Mucosa of descending colon (tissue), 3 donors: ENCODE measurements at regions not wholly inside any gene's neighbourhood (a gene's known extent, or its start where the extent isn't known, plus 50 kb on each side); places are given as distances from the start of the nearest gene placed in this dataset.

Experiments
- ATAC-seq: fragments of 200-7000 bp; cut with Tn5 transposase; one replicate; pipeline ENCODE4 v1.9.1; 2020; ENCODE audit warnings: mild to moderate bottlenecking, moderate library complexity
- DNase-seq, 3 donors: peaks; one replicate each; pipeline ENCODE4 v3.0.0-alpha.2; 2020
- H3K36me3 ChIP-seq: fragments of 200-600 bp; one replicate; pipeline ENCODE4 v1.8.0; 2021; ENCODE audit warnings: low read depth, mild to moderate bottlenecking
- H3K4me1 ChIP-seq: fragments of 200-600 bp; one replicate; pipeline ENCODE4 v1.8.0; 2021; ENCODE audit warnings: low read depth, mild to moderate bottlenecking
- H3K4me3 ChIP-seq: fragments of 200-600 bp; one replicate; pipeline ENCODE4 v1.8.0; 2021; ENCODE audit warnings: mild to moderate bottlenecking
- H3K9me3 ChIP-seq: fragments of 200-600 bp; one replicate; pipeline ENCODE4 v1.8.0; 2021; ENCODE audit warnings: mild to moderate bottlenecking
- CTCF ChIP-seq: fragments of 200-600 bp; IDR thresholded peaks from one replicate; pipeline ENCODE4 v1.8.0; 2022; ENCODE audit warnings: antibody characterized with exemption, mild to moderate bottlenecking
- intact Hi-C, 2 donors: fragments of 100-400 bp; cut with DNase I in 1 of 2; cut with micrococcal nuclease in 1 of 2; formaldehyde crosslinking; loops; one replicate each; pipeline versions ENCODE4 v1.11.0 to v1.11.1; 2022; cut with DNase I, micrococcal nuclease
- donor health status: DM: no; HTN: no; CAD: no; lungs with moderate emphysema.
- donor health status: DM: no; HTN: no; CAD: no.
- donor health status: DM: no; HTN: yes; CAD: no.

- TF ChIP-seq CTCF = no peak
- H3K4me1 ChIP-seq = no peaks in the 10 kb centered on the region
- no peaks in the 10 kb centered on the region for H3K36me3 ChIP-seq
- no peak for ATAC-seq
- intact Hi-C loops = no loop called here
- no peaks in the 10 kb centered on the region for H3K9me3 ChIP-seq
- DNase-seq = no peak
- H3K4me3 ChIP-seq = no peak overlapping the region
Observed at GRCh38 chr6:1244278-1244677, 67.6 kb upstream of the FOXQ1 start.

- intact Hi-C loops = no loop called here
- TF ChIP-seq CTCF = no peak
- no peak for DNase-seq
- H3K36me3 ChIP-seq = no peaks in the 10 kb centered on the region
- H3K9me3 ChIP-seq = no peaks in the 10 kb centered on the region
- no peak overlapping the region for H3K4me3 ChIP-seq
- ATAC-seq = peak; percentile 24
- no peaks in the 10 kb centered on the region for H3K4me1 ChIP-seq
Observed at GRCh38 chr6:1242446-1242845, 69.5 kb upstream of the FOXQ1 start.

- no peak for TF ChIP-seq CTCF
- intact Hi-C loops = no loop called here
- ATAC-seq (no peak), DNase-seq (no peak)
- Histone ChIP-seq H3K9me3 (no peaks in the 10 kb centered on the region), H3K4me3 (no peak overlapping the region), H3K4me1 (no peaks in the 10 kb centered on the region), H3K36me3 (no peaks in the 10 kb centered on the region)
Observed at GRCh38 chr6:1242021-1242420, 69.9 kb upstream of the FOXQ1 start.

GRCh38 chr6:1240766-1241318, 71.1 kb upstream of the FOXQ1 start:
- no peak for TF ChIP-seq CTCF
- H3K9me3 ChIP-seq = no peaks in the 10 kb centered on the region
- no peaks in the 10 kb centered on the region for H3K4me1 ChIP-seq
- H3K36me3 ChIP-seq = no peaks in the 10 kb centered on the region
- intact Hi-C loops = no loop called here
- DNase-seq (no peak), ATAC-seq (no peak)
- no peak overlapping the region for H3K4me3 ChIP-seq

- intact Hi-C loops = no loop called here
- no peak for DNase-seq
Observed at GRCh38 chr6:1239805-1240204, 72.1 kb upstream of the FOXQ1 start.

More at GRCh38 chr6:1239805-1240204, 72.1 kb upstream of the FOXQ1 start:
- ATAC-seq = no peak
- H3K36me3 ChIP-seq = no peaks in the 10 kb centered on the region
- no peaks in the 10 kb centered on the region for H3K4me1 ChIP-seq
- H3K9me3 ChIP-seq = no peaks in the 10 kb centered on the region
- no peak for TF ChIP-seq CTCF
- H3K4me3 ChIP-seq = no peak overlapping the region
